Dendritic cell treated with granulocyte-macrophage colony-stimulating factor and Interleukin-4, amounts not matched to agents 40 ng/mL and 50 ng/mL, for 4 days (primary cell): ENCODE measurements at regions not wholly inside any gene's neighbourhood (a gene's known extent, or its start where the extent isn't known, plus 50 kb on each side); places are given as distances from the start of the nearest gene placed in this dataset.
"Not testable (repeated sequence)": the region's sequence is repeated elsewhere in the genome, so short reads cannot be mapped to it uniquely, and the experiment has no call there.

Experiments
- H3K27ac Mint-ChIP-seq: one replicate; pipeline ENCODE4 v1.8.0; 2022; ENCODE audit warnings: mild to moderate bottlenecking, mixed read lengths
- H3K27me3 Mint-ChIP-seq: one replicate; pipeline ENCODE4 v1.8.0; 2022; ENCODE audit warnings: mild to moderate bottlenecking, mixed read lengths
- H3K36me3 Mint-ChIP-seq: one replicate; pipeline ENCODE4 v1.8.0; 2022; ENCODE audit warnings: low read depth, mixed read lengths
- H3K4me1 Mint-ChIP-seq: one replicate; pipeline ENCODE4 v1.8.0; 2022; ENCODE audit warnings: low read depth, mixed read lengths
- H3K4me3 Mint-ChIP-seq: one replicate; pipeline ENCODE4 v1.8.0; 2022; ENCODE audit warnings: mild to moderate bottlenecking, moderate library complexity, mixed read lengths
- H3K9me3 Mint-ChIP-seq: one replicate; pipeline ENCODE4 v1.8.0; 2022; ENCODE audit warnings: mixed read lengths
- intact Hi-C: fragments of 100-400 bp; cut with micrococcal nuclease; formaldehyde crosslinking; loops from one replicate; pipeline ENCODE4 v1.15.0; 2022

- intact Hi-C loops, result no loop called here
- Mint-ChIP-seq H3K4me3 (no peak overlapping the region), H3K9me3 (peaks cover 23% of the 10 kb centered on the region), H3K27me3 (no peaks in the 10 kb centered on the region), H3K36me3 (no peaks in the 10 kb centered on the region), H3K27ac (no peak overlapping the region), H3K4me1 (no peaks in the 10 kb centered on the region)
Observed at GRCh38 chr4:154124539-154125255, 335.8 kb upstream of the SFRP2 start.

- intact Hi-C loops, result no loop called here
- no peak overlapping the region for H3K4me3 Mint-ChIP-seq
- H3K9me3 Mint-ChIP-seq, result peaks cover 23% of the 10 kb centered on the region
- no peak overlapping the region for H3K27ac Mint-ChIP-seq
- H3K4me1 Mint-ChIP-seq, result no peaks in the 10 kb centered on the region
- no peaks in the 10 kb centered on the region for H3K27me3 Mint-ChIP-seq
- no peaks in the 10 kb centered on the region for H3K36me3 Mint-ChIP-seq
Observed at GRCh38 chr4:154123897-154124296, 335.0 kb upstream of the SFRP2 start.

- H3K4me1 Mint-ChIP-seq, result no peaks in the 10 kb centered on the region
- peaks cover 7% of the 10 kb centered on the region for H3K9me3 Mint-ChIP-seq
- no peaks in the 10 kb centered on the region for H3K36me3 Mint-ChIP-seq
- H3K27ac Mint-ChIP-seq, result no peak overlapping the region
- no peak overlapping the region for H3K4me3 Mint-ChIP-seq
- intact Hi-C loops, result no loop called here
- no peaks in the 10 kb centered on the region for H3K27me3 Mint-ChIP-seq
Observed at GRCh38 chr4:154120690-154121345, 331.9 kb upstream of the SFRP2 start.

GRCh38 chr4:154120006-154120676, 331.3 kb upstream of the SFRP2 start:
- intact Hi-C loops, result no loop called here
- Mint-ChIP-seq H3K9me3 (peaks cover 7% of the 10 kb centered on the region), H3K27ac (no peak overlapping the region), H3K36me3 (no peaks in the 10 kb centered on the region), H3K4me3 (no peak overlapping the region), H3K4me1 (no peaks in the 10 kb centered on the region), H3K27me3 (no peaks in the 10 kb centered on the region)

- Mint-ChIP-seq H3K27me3 (no peaks in the 10 kb centered on the region), H3K36me3 (no peaks in the 10 kb centered on the region), H3K4me3 (no peak overlapping the region), H3K27ac (no peak overlapping the region), H3K9me3 (peaks cover 7% of the 10 kb centered on the region), H3K4me1 (no peaks in the 10 kb centered on the region)
- intact Hi-C loops, result no loop called here
Observed at GRCh38 chr4:154119317-154119716, 330.4 kb upstream of the SFRP2 start.

- H3K4me1 Mint-ChIP-seq, H3K36me3 Mint-ChIP-seq, H3K4me3 Mint-ChIP-seq, H3K27me3 Mint-ChIP-seq, H3K9me3 Mint-ChIP-seq, intact Hi-C loops, H3K27ac Mint-ChIP-seq: not testable (repeated sequence)
Observed at GRCh38 chr4:154117726-154118125, 328.8 kb upstream of the SFRP2 start.

GRCh38 chr4:154107337-154107736, 318.5 kb upstream of the SFRP2 start:
- no peak overlapping the region for H3K27ac Mint-ChIP-seq
- no peaks in the 10 kb centered on the region for H3K36me3 Mint-ChIP-seq
- intact Hi-C loops, result no loop called here
- H3K9me3 Mint-ChIP-seq, result peaks cover 40% of the 10 kb centered on the region
- H3K4me3 Mint-ChIP-seq, result no peak overlapping the region
- no peaks in the 10 kb centered on the region for H3K4me1 Mint-ChIP-seq
- H3K27me3 Mint-ChIP-seq, result no peaks in the 10 kb centered on the region

GRCh38 chr4:154088741-154089140, 299.9 kb upstream of the SFRP2 start:
- H3K27ac Mint-ChIP-seq, result no peak overlapping the region
- intact Hi-C loops, result no loop called here
- H3K27me3 Mint-ChIP-seq, result no peaks in the 10 kb centered on the region
- no peaks in the 10 kb centered on the region for H3K36me3 Mint-ChIP-seq
- no peaks in the 10 kb centered on the region for H3K4me1 Mint-ChIP-seq
- H3K9me3 Mint-ChIP-seq, result no peaks in the 10 kb centered on the region
- H3K4me3 Mint-ChIP-seq, result no peak overlapping the region

- Mint-ChIP-seq H3K4me3 (no peak overlapping the region), H3K27ac (no peak overlapping the region), H3K4me1 (no peaks in the 10 kb centered on the region), H3K9me3 (no peaks in the 10 kb centered on the region), H3K36me3 (no peaks in the 10 kb centered on the region), H3K27me3 (no peaks in the 10 kb centered on the region)
- intact Hi-C loops, result no loop called here
Observed at GRCh38 chr4:154086247-154086646, 297.4 kb upstream of the SFRP2 start.

GRCh38 chr4:154084864-154085263, 296.0 kb upstream of the SFRP2 start:
- Mint-ChIP-seq H3K4me1 (no peaks in the 10 kb centered on the region), H3K27ac (no peak overlapping the region), H3K9me3 (no peaks in the 10 kb centered on the region), H3K27me3 (no peaks in the 10 kb centered on the region), H3K36me3 (no peaks in the 10 kb centered on the region), H3K4me3 (no peak overlapping the region)
- intact Hi-C loops, result no loop called here

- Mint-ChIP-seq H3K27ac (no peak overlapping the region), H3K4me3 (no peak overlapping the region), H3K36me3 (no peaks in the 10 kb centered on the region), H3K27me3 (no peaks in the 10 kb centered on the region), H3K4me1 (no peaks in the 10 kb centered on the region), H3K9me3 (no peaks in the 10 kb centered on the region)
- intact Hi-C loops, result no loop called here
Observed at GRCh38 chr4:154082760-154083535, 294.1 kb upstream of the SFRP2 start.

- Mint-ChIP-seq H3K4me1 (no peaks in the 10 kb centered on the region), H3K27ac (no peak overlapping the region), H3K27me3 (no peaks in the 10 kb centered on the region), H3K9me3 (no peaks in the 10 kb centered on the region), H3K36me3 (no peaks in the 10 kb centered on the region), H3K4me3 (no peak overlapping the region)
- intact Hi-C loops, result no loop called here
Observed at GRCh38 chr4:154081391-154081790, 292.5 kb upstream of the SFRP2 start.

- Mint-ChIP-seq H3K9me3 (no peaks in the 10 kb centered on the region), H3K36me3 (no peaks in the 10 kb centered on the region), H3K4me1 (no peaks in the 10 kb centered on the region), H3K27me3 (no peaks in the 10 kb centered on the region), H3K4me3 (no peak overlapping the region), H3K27ac (no peak overlapping the region)
- intact Hi-C loops, result no loop called here
Observed at GRCh38 chr4:154078504-154079350, 289.8 kb upstream of the SFRP2 start.
